NOMO-1 treated with DMSO at 0.1 percent for 48 hours (cell line): ENCODE measurements at regions not wholly inside any gene's neighbourhood (a gene's known extent, or its start where the extent isn't known, plus 50 kb on each side); places are given as distances from the start of the nearest gene placed in this dataset.
"Not testable (repeated sequence)": the region's sequence is repeated elsewhere in the genome, so short reads cannot be mapped to it uniquely, and the experiment has no call there.

Source experiments
- DNase-seq: peaks from one replicate; lab custom pipeline; 2025; ENCODE audit not compliant: unreplicated experiment; lab: John Stamatoyannopoulos, UW

- no peak for DNase-seq
Measured at GRCh38 chr7:106583706-106584690, 77.0 kb downstream of the CCDC71L start.

GRCh38 chr7:106583100-106583499, 77.9 kb downstream of the CCDC71L start:
- DNase-seq, result no peak

- DNase-seq, result no peak
Measured at GRCh38 chr7:106582365-106582764, 78.6 kb downstream of the CCDC71L start.

GRCh38 chr7:106579086-106579485, 81.9 kb downstream of the CCDC71L start:
- DNase-seq, result not testable (repeated sequence)

GRCh38 chr7:106575138-106575823, 85.7 kb downstream of the CCDC71L start:
- no peak for DNase-seq

GRCh38 chr7:106573738-106574137, 87.2 kb downstream of the CCDC71L start:
- DNase-seq, result no peak

GRCh38 chr7:106573125-106573663, 87.8 kb downstream of the CCDC71L start:
- DNase-seq, result no peak

GRCh38 chr7:106572394-106573124, 88.4 kb downstream of the CCDC71L start:
- DNase-seq, result no peak

GRCh38 chr7:106571563-106571962, 89.4 kb downstream of the CCDC71L start:
- no peak for DNase-seq

GRCh38 chr7:106570948-106571418, 90.0 kb downstream of the CCDC71L start:
- no peak for DNase-seq

GRCh38 chr7:106570146-106570545, 90.8 kb downstream of the CCDC71L start:
- DNase-seq, result no peak

GRCh38 chr7:106569500-106569929, 91.4 kb downstream of the CCDC71L start:
- peak; percentile 18 for DNase-seq

GRCh38 chr7:106568680-106569499, 92.1 kb downstream of the CCDC71L start:
- DNase-seq, result peak; percentile 75

GRCh38 chr7:106568002-106568679, 92.8 kb downstream of the CCDC71L start:
- no peak for DNase-seq

GRCh38 chr7:106567204-106568001, 93.6 kb downstream of the CCDC71L start:
- not testable (repeated sequence) for DNase-seq

- no peak for DNase-seq
Measured at GRCh38 chr7:106566672-106567071, 94.3 kb downstream of the CCDC71L start.

GRCh38 chr7:106566196-106566595, 94.8 kb downstream of the CCDC71L start:
- no peak for DNase-seq

GRCh38 chr7:106565428-106565827, 95.5 kb downstream of the CCDC71L start:
- DNase-seq, result no peak
